WTC11 (cell line): ENCODE measurements at regions not wholly inside any gene's neighbourhood (a gene's known extent, or its start where the extent isn't known, plus 50 kb on each side); places are given as distances from the start of the nearest gene placed in this dataset.

Experiments used
- ATAC-seq: fragments of 200-7000 bp; cut with Tn5 transposase; 2 replicates; pipeline ENCODE4 v1.10.0; 2021; ENCODE audit warnings: mild to moderate bottlenecking, moderate library complexity
- CTCF ChIA-PET: fragments of 300-600 bp; sonication (Branson Sonifier 250); formaldehyde crosslinking; loops from one replicate; lab custom pipeline; 2021; ENCODE audit warnings: antibody characterized with exemption; lab: Charles Lee
- POLR2A ChIA-PET: fragments of 350-600 bp; sonication (Branson Sonifier 250); formaldehyde crosslinking; loops from one replicate; lab custom pipeline; 2021; ENCODE audit warnings: antibody characterized with exemption; lab: Charles Lee
- DNase-seq: peaks from one replicate; pipeline ENCODE4 v3.0.0; 2021; ENCODE audit warnings: low spot score
- H3K27ac Mint-ChIP-seq: 2 replicates; pipeline ENCODE4 v1.8.0; 2021; ENCODE audit warnings: mixed read lengths
- H3K27me3 Mint-ChIP-seq: 2 replicates; pipeline ENCODE4 v1.8.0; 2021; ENCODE audit warnings: low read depth, mild to moderate bottlenecking, moderate library complexity, mixed read lengths
- H3K36me3 Mint-ChIP-seq: 2 replicates; pipeline ENCODE4 v1.8.0; 2021; ENCODE audit warnings: mixed read lengths
- H3K4me1 Mint-ChIP-seq: 2 replicates; pipeline ENCODE4 v1.8.0; 2022; ENCODE audit warnings: mixed read lengths
- H3K4me3 Mint-ChIP-seq: 2 replicates; pipeline ENCODE4 v1.8.0; 2021; ENCODE audit warnings: mild to moderate bottlenecking, moderate library complexity, mixed read lengths
- H3K9me3 Mint-ChIP-seq: 2 replicates; pipeline ENCODE4 v1.8.0; 2021; ENCODE audit warnings: mixed read lengths
- CREB1 ChIP-seq: sonication (generic); formaldehyde crosslinking; IDR thresholded peaks from 2 replicates; pipeline ENCODE4 v1.8.0; 2023; ENCODE audit warnings: mild to moderate bottlenecking, missing genetic modification reagents
- FOXJ3 ChIP-seq: sonication (generic); formaldehyde crosslinking; IDR thresholded peaks from 2 replicates; pipeline ENCODE4 v1.9.0; 2021; ENCODE audit warnings: missing genetic modification reagents, mild to moderate bottlenecking, borderline replicate concordance
- FOXP1 ChIP-seq: sonication (generic); formaldehyde crosslinking; IDR thresholded peaks from 2 replicates; pipeline ENCODE4 v1.8.0; 2022; ENCODE audit warnings: missing genetic modification reagents, mild to moderate bottlenecking, moderate library complexity, borderline replicate concordance
- HMGXB4 ChIP-seq: sonication (generic); formaldehyde crosslinking; IDR thresholded peaks from 2 replicates; pipeline ENCODE4 v1.8.1; 2023; ENCODE audit warnings: mild to moderate bottlenecking, moderate library complexity, missing genetic modification reagents
- IRF1 ChIP-seq: sonication (generic); formaldehyde crosslinking; IDR thresholded peaks from 2 replicates; pipeline ENCODE4 v1.8.0; 2023; ENCODE audit warnings: missing genetic modification reagents
- IRF2 ChIP-seq: sonication (generic); formaldehyde crosslinking; IDR thresholded peaks from 2 replicates; pipeline ENCODE4 v1.8.0; 2022; ENCODE audit warnings: low read depth, missing genetic modification reagents, borderline replicate concordance
- NFATC4 ChIP-seq: fragments of 250-450 bp; sonication (Bioruptor Pico); IDR thresholded peaks from 2 replicates; pipeline ENCODE4 v1.9.0; 2021; ENCODE audit warnings: mild to moderate bottlenecking
- NFE2L1 ChIP-seq: sonication (generic); formaldehyde crosslinking; IDR thresholded peaks from 2 replicates; pipeline ENCODE4 v1.8.1; 2023; ENCODE audit warnings: missing genetic modification reagents
- NR2C2 ChIP-seq: sonication (generic); formaldehyde crosslinking; IDR thresholded peaks from 2 replicates; pipeline ENCODE4 v1.8.0; 2022; ENCODE audit warnings: mild to moderate bottlenecking, missing genetic modification reagents
- SP1 ChIP-seq: sonication (generic); formaldehyde crosslinking; conservative IDR thresholded peaks from 2 replicates; pipeline ENCODE4 v1.8.1; 2022; ENCODE audit warnings: missing genetic modification reagents
- TP53 ChIP-seq: sonication (generic); formaldehyde crosslinking; IDR thresholded peaks from 2 replicates; pipeline ENCODE4 v1.8.1; 2023; ENCODE audit warnings: mild to moderate bottlenecking, missing genetic modification reagents
- ZBTB21 ChIP-seq: sonication (generic); formaldehyde crosslinking; IDR thresholded peaks from 2 replicates; pipeline ENCODE4 v1.8.1; 2023; ENCODE audit warnings: mild to moderate bottlenecking, missing genetic modification reagents, borderline replicate concordance
- ZNF219 ChIP-seq: sonication (generic); formaldehyde crosslinking; IDR thresholded peaks from 2 replicates; pipeline ENCODE4 v1.8.0; 2023; ENCODE audit warnings: missing genetic modification reagents, mild to moderate bottlenecking, borderline replicate concordance
- ZNF671 ChIP-seq: fragments of 250-450 bp; sonication (Bioruptor Pico); IDR thresholded peaks from 2 replicates; pipeline ENCODE4 v1.8.0; 2021; ENCODE audit warnings: mild to moderate bottlenecking
- TF ChIP-seq, protein P1 (sequence below): fragments of 250-450 bp; sonication (Bioruptor Pico); IDR thresholded peaks from 2 replicates; pipeline ENCODE4 v1.9.0; 2021; ENCODE audit warnings: mild to moderate bottlenecking, borderline replicate concordance
- TF ChIP-seq, protein P2 (sequence below): sonication (generic); formaldehyde crosslinking; conservative IDR thresholded peaks from 2 replicates; pipeline ENCODE4 v1.8.1; 2023; ENCODE audit warnings: mild to moderate bottlenecking, low read depth, missing genetic modification reagents, moderate library complexity
- TF ChIP-seq, protein P3 (sequence below): sonication (generic); formaldehyde crosslinking; IDR thresholded peaks from 2 replicates; pipeline ENCODE4 v1.8.1; 2022; ENCODE audit warnings: mild to moderate bottlenecking, moderate library complexity, missing genetic modification reagents

- no peak for TF ChIP-seq FOXP1
- TF ChIP-seq ZNF671 (CRISPR knock-in tag), result no peak
- no peak for TF ChIP-seq IRF1 (CRISPR knock-in tag)
- TF ChIP-seq IRF2 (CRISPR knock-in tag), result no peak
- TF ChIP-seq, protein P1, sequence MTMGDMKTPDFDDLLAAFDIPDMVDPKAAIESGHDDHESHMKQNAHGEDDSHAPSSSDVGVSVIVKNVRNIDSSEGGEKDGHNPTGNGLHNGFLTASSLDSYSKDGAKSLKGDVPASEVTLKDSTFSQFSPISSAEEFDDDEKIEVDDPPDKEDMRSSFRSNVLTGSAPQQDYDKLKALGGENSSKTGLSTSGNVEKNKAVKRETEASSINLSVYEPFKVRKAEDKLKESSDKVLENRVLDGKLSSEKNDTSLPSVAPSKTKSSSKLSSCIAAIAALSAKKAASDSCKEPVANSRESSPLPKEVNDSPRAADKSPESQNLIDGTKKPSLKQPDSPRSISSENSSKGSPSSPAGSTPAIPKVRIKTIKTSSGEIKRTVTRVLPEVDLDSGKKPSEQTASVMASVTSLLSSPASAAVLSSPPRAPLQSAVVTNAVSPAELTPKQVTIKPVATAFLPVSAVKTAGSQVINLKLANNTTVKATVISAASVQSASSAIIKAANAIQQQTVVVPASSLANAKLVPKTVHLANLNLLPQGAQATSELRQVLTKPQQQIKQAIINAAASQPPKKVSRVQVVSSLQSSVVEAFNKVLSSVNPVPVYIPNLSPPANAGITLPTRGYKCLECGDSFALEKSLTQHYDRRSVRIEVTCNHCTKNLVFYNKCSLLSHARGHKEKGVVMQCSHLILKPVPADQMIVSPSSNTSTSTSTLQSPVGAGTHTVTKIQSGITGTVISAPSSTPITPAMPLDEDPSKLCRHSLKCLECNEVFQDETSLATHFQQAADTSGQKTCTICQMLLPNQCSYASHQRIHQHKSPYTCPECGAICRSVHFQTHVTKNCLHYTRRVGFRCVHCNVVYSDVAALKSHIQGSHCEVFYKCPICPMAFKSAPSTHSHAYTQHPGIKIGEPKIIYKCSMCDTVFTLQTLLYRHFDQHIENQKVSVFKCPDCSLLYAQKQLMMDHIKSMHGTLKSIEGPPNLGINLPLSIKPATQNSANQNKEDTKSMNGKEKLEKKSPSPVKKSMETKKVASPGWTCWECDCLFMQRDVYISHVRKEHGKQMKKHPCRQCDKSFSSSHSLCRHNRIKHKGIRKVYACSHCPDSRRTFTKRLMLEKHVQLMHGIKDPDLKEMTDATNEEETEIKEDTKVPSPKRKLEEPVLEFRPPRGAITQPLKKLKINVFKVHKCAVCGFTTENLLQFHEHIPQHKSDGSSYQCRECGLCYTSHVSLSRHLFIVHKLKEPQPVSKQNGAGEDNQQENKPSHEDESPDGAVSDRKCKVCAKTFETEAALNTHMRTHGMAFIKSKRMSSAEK (CRISPR knock-in tag), result no peak
- TF ChIP-seq, protein P2, sequence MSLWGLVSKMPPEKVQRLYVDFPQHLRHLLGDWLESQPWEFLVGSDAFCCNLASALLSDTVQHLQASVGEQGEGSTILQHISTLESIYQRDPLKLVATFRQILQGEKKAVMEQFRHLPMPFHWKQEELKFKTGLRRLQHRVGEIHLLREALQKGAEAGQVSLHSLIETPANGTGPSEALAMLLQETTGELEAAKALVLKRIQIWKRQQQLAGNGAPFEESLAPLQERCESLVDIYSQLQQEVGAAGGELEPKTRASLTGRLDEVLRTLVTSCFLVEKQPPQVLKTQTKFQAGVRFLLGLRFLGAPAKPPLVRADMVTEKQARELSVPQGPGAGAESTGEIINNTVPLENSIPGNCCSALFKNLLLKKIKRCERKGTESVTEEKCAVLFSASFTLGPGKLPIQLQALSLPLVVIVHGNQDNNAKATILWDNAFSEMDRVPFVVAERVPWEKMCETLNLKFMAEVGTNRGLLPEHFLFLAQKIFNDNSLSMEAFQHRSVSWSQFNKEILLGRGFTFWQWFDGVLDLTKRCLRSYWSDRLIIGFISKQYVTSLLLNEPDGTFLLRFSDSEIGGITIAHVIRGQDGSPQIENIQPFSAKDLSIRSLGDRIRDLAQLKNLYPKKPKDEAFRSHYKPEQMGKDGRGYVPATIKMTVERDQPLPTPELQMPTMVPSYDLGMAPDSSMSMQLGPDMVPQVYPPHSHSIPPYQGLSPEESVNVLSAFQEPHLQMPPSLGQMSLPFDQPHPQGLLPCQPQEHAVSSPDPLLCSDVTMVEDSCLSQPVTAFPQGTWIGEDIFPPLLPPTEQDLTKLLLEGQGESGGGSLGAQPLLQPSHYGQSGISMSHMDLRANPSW (CRISPR knock-in tag), result no peak
- TF ChIP-seq SP1 (CRISPR knock-in tag), result no peak
- TF ChIP-seq NFE2L1 (CRISPR knock-in tag), result no peak
- no peak for TF ChIP-seq TP53 (CRISPR knock-in tag)
Observed at GRCh38 chr16:6114691-6115090, 1017.1 kb upstream of the EEF2KMT start (continued).

- Mint-ChIP-seq H3K9me3 (peaks cover 86% of the 10 kb centered on the region), H3K4me3 (no peak overlapping the region)
Observed at GRCh38 chr16:6113749-6114148, 1016.2 kb upstream of the EEF2KMT start.

More at GRCh38 chr16:6113749-6114148, 1016.2 kb upstream of the EEF2KMT start:
- POLR2A ChIA-PET, result no interaction called here
- peaks cover 78% of the 10 kb centered on the region for H3K36me3 Mint-ChIP-seq
- DNase-seq, result no peak
- ATAC-seq, result no peak
- H3K4me1 Mint-ChIP-seq, result no peaks in the 10 kb centered on the region
- TF ChIP-seq NFATC4 (CRISPR knock-in tag) (no peak), HMGXB4 (no peak), ZBTB21 (no peak), FOXJ3 (CRISPR knock-in tag) (no peak), CREB1 (no peak), NR2C2 (CRISPR knock-in tag) (no peak), ZNF219 (no peak)
- TF ChIP-seq, protein P3, sequence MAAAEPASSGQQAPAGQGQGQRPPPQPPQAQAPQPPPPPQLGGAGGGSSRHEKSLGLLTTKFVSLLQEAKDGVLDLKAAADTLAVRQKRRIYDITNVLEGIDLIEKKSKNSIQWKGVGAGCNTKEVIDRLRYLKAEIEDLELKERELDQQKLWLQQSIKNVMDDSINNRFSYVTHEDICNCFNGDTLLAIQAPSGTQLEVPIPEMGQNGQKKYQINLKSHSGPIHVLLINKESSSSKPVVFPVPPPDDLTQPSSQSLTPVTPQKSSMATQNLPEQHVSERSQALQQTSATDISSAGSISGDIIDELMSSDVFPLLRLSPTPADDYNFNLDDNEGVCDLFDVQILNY, result no peak
- CTCF ChIA-PET, result no interaction called here
- no peak overlapping the region for H3K27ac Mint-ChIP-seq
- H3K27me3 Mint-ChIP-seq, result peaks cover 2% of the 10 kb centered on the region; the same call in 1 of the 2 replicates
